GM21576 (cell line): ENCODE measurements at regions not wholly inside any gene's neighbourhood (a gene's known extent, or its start where the extent isn't known, plus 50 kb on each side); places are given as distances from the start of the nearest gene placed in this dataset.
"Not testable (repeated sequence)": the region's sequence is repeated elsewhere in the genome, so short reads cannot be mapped to it uniquely, and the experiment has no call there.

Experiments used
- ATAC-seq: cut with Tn5 transposase; IDR thresholded peaks from one replicate; pipeline ENCODE4 v1.9.1; 2021; ENCODE audit warnings: mild to moderate bottlenecking, moderate library complexity; ENCODE audit not compliant: unreplicated experiment

DNA sequence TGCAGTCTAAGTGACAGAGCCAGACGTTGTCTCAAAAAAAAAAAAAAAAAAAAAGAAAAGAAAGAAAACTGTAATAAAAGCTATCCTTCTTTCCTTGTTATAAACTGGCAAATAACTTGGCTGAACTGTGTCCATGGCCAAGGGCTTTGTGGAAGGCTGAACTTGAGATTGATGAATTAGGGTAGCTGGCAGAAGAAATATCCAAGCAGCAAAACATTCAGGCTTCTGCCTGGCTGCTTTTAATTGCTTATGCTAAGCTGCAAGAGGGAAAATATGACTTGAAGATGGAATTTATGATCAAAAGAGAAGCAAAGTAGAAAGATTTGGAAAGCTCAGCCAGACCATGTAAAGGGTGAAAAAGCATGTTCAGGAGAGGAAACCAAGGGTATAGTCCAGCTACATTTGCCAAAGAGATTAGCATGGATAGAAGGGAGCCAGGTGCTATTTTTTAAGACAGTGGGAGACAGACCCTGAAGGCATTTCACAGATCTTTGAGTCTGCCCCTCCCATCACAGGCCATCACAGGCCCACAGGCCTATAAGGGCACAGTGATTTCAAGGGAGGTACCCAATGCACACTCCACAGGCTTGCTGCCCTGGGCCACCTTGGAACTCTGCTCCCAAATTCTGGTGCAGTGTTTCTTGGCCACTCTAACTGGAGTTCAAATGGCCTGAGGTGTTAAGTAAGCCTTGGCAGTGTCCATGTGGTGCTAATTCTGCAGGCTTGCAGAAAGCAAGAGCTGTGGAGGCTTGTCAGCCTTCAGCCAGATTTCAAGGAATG lies 226.0 kb downstream of the AEBP2 start:
- no peak for ATAC-seq

GRCh38 chr12:19666070-19666469 lies 226.8 kb downstream of the AEBP2 start:
- no peak for ATAC-seq

DNA sequence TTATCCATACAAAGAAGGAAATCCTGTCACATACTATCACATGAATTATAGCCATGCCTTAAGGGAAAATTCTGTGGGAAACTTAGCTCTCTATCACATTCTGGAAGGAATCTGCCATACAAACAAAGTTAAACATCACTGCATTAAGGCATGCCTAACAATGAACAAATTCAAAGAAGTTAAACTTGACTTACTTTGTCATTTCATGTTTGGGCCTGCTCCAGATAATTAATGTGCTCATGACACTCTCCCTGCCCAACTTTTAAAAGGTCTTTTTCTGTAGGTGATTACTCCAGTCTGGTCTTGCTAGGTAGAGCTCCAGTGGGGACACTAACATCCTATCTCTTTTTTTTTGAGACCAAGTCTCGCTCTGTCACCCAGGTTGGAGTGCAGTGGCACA lies 230.5 kb downstream of the AEBP2 start:
- no peak for ATAC-seq

- ATAC-seq, result no peak
Measured at GRCh38 chr12:19671695-19672094, 232.4 kb downstream of the AEBP2 start.

DNA sequence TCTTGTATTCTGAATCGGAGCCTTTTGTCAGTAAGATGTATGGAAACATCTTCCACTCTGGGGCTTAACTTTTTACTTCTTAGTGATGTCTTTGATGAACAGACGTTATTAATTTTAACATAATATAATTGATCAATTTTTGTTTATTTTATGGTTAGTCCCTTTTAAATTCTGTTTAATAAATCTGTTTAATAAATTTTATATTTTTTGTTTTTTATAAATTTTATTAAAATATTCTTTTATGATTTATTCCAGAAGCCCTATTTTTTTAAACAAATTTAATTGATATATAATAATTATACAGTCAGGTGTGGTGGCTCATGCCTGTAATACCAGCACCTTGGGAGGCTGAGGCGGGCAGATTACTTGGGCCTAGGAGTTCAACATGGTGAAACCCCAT lies 235.1 kb downstream of the AEBP2 start:
- ATAC-seq, result no peak

DNA sequence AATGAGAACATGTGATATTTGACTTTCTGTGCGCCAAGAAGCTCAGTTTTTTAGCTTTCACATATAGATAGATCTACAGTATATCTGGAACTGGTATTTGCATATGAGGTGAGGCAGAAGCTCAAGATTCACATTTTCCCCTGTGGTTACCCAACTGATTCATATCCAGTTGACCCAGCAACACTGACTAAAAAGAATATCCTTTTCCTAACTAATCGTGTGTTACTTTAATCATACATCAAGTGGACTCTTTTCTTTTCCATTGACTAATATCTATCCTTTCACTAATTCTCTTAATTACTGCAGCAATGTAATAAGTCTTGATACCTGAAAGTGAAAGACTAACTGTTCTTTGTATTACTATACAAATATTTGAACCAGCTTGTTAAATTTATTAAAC lies 236.1 kb downstream of the AEBP2 start:
- ATAC-seq, result peak; percentile 55

DNA sequence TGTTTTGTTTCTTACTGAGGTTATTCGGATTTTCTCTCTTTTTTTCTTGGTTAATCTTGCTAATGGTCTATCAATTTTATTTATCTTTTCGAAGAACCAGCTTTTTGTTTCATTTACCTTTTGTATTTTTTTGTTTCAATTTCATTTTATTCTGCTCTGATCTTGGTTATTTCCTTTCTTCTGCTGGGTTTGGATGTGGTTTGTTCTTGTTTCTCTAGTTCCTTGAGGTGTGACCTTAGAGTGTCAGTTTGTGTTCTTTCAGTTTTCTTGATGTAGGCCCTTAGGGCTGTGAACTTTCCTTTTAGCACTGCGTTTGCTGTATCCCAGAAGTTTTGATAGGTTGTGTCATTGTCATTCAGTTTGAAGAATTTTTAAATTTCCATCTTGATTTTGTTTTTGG lies 239.2 kb downstream of the AEBP2 start:
- not testable (repeated sequence) for ATAC-seq

- ATAC-seq, result no peak
Measured at GRCh38 chr12:19681007-19681406, 241.7 kb downstream of the AEBP2 start.

GRCh38 chr12:19683178-19683927 lies 244.1 kb downstream of the AEBP2 start:
- no peak for ATAC-seq

GRCh38 chr12:19687371-19687770 lies 248.1 kb downstream of the AEBP2 start:
- ATAC-seq, result no peak

DNA sequence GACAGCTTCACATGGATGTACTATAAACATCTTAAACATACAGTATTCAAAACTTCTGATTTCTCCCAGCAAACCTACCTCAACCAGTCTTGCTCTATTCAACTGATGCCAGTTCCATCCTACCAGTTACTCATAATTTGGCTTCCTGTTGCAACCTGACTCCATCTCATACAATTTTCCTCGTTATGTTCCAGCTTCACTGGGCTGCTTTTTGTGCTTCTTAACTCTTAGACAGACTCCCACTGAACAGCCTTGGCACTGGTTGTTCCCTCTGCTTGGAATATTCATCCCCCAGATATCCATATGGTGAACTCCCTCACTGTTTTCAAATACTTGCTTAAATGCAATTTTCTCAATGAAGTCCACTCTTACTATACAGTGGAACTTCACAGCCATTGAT lies 249.2 kb downstream of the AEBP2 start:
- no peak for ATAC-seq

GRCh38 chr12:19689226-19689625 lies 249.9 kb downstream of the AEBP2 start:
- ATAC-seq, result no peak

DNA sequence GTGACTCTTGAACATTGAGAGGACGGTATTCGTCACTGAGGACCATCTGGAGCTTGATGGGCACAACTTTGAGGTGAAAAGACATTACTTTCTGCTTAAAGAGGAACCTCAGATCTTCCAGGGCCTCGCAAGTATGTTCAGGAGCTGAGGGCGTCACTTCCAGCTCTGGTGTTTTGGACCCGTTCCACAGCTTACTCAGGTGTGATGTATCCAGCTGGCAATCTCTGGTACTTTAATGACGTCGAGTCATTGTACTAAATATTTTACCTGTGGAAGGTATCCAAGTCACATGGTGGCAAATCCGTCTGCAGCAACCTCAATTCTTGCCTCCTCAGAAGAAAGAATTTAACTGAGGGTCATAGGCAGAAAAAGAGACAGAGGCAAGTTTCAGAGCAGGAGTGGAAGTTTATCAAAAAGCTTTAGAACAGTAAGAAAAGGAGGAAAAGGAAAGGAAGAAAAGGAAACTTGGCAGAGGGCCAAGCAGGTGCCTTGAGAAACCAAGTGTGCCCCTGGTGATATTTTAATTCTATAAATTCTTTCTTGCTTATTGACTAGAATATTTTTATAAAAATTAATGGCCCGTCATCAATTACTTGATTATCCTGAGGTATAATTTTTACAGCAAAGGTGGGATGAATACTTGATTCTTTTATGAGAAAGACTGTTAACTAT lies 250.6 kb downstream of the AEBP2 start:
- ATAC-seq, result no peak

- no peak for ATAC-seq
Measured at GRCh38 chr12:19692091-19692490, 252.8 kb downstream of the AEBP2 start.

DNA sequence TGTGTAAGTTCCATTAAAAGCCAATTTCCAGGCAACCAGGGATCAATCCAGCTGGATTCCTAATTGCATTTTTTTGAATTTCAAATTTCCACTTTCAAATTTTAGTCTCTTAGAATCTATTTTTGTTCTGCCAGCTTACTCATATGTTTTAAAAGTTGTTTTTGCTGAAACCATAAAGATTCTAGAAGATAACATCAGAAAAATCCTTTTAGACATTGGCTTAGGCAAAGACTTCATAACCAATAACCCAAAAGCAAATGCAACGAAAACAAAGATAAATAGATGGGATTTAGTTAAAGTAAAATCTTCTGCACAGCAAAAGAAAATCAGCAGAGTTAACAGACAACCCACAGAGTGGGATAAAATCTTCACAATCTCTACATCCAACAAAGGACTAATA lies 253.3 kb downstream of the AEBP2 start:
- no peak for ATAC-seq

DNA sequence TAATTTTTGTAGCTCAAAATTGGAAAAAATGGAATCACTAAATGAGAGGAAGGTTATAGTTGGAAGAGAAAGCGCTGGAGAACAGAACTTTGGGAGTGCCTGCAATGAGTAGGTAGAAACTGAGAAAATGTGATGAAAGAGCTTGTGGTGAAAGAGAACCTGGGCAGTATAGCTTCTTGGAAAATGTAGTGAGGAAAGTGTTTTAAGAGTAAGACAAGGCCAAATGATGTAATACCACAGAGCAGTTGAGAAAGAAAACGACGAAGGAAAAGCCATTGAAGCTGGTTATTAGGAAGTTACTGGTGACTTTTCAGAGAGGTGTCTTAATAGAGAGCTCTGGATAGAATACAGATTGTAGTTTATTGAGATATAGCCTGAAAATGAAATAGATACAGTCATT lies 255.3 kb downstream of the AEBP2 start:
- no peak for ATAC-seq

- ATAC-seq, result no peak
Measured at GRCh38 chr12:19695244-19696098, 256.2 kb downstream of the AEBP2 start.

- no peak for ATAC-seq
Measured at GRCh38 chr12:19700969-19701368, 261.7 kb downstream of the AEBP2 start.

- no peak for ATAC-seq
Measured at GRCh38 chr12:19704966-19705365, 265.7 kb downstream of the AEBP2 start.

DNA sequence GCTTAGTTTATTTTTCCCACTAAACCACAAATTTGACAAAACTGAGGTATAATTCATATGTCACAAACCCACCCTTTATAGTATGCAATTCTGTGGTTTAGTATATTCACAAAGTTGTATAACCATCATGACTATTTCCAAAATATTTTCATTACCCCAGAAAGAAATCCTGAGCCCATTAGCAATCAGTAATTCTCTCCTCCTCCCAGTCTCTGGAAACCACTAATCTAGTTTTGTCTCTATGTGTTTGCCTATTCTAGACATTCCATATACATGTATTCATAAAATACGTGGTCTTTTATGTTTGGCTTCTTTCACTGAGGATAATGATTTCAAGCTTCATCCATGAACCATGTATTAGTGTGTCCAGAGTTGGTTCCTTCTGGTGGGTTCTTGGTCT lies 267.6 kb downstream of the AEBP2 start:
- no peak for ATAC-seq

DNA sequence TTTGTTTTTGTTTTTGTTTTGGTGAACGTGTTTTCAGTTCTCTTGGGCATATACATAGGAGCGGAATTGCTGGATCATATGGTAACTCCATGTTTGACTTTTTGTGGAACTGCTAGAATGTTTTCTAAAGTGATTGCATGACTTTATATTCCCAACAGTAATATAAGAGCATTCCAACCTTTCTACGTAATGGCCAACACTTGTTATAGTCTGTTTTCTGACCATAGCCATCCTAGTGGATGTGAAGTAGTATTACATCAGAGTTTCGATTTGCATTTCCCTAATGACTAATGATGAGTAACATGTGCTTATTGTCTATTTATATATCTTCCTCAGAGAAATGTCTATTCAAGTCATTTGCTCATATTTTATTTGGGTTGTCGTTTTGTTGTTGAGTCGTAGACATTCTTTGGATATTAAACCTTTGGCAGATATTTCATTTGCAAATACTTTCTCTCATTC lies 268.7 kb downstream of the AEBP2 start:
- ATAC-seq, result no peak
